Mesendoderm (in vitro differentiated cells): ENCODE measurements at regions not wholly inside any gene's neighbourhood (a gene's known extent, or its start where the extent isn't known, plus 50 kb on each side); places are given as distances from the start of the nearest gene placed in this dataset.

Experiments used
- DNase-seq: peaks from one replicate; pipeline ENCODE4 v3.0.0; 2013
- H2AK5ac ChIP-seq: 2 replicates; pipeline ENCODE4 v1.6.1; 2013; ENCODE audit warnings: low read length, inconsistent platforms
- H2BK120ac ChIP-seq: 2 replicates; pipeline ENCODE4 v1.6.1; 2013; ENCODE audit warnings: low read depth, mild to moderate bottlenecking, low read length, moderate library complexity, mixed read lengths
- H2BK15ac ChIP-seq: replicated peaks from 2 replicates; pipeline ENCODE4 v1.6.1; 2013; ENCODE audit warnings: low read depth, mild to moderate bottlenecking, moderate library complexity
- H2BK5ac ChIP-seq: 2 replicates; pipeline ENCODE4 v1.6.1; 2013; ENCODE audit warnings: low read length, inconsistent platforms
- H3K18ac ChIP-seq: 2 replicates; pipeline ENCODE4 v1.6.1; 2013; ENCODE audit warnings: mild to moderate bottlenecking, low read length, mixed read lengths
- H3K23ac ChIP-seq: one replicate; pipeline ENCODE4 v1.6.1; 2013; ENCODE audit warnings: low read length
- H3K27ac ChIP-seq: 2 replicates; pipeline ENCODE4 v1.5.1; 2013; ENCODE audit warnings: low read depth, mild to moderate bottlenecking, inconsistent platforms, low read length, moderate library complexity
- H3K27me3 ChIP-seq: 2 replicates; pipeline ENCODE4 v1.6.1; 2013; ENCODE audit warnings: low read length, control low read depth, mild to moderate bottlenecking, inconsistent platforms; ENCODE audit not compliant: insufficient read depth, poor library complexity
- H3K36me3 ChIP-seq: 2 replicates; pipeline ENCODE4 v1.6.1; 2013; ENCODE audit warnings: low read length, inconsistent platforms; ENCODE audit not compliant: control insufficient read depth, insufficient read depth
- H3K4ac ChIP-seq: one replicate; pipeline ENCODE4 v1.6.1; 2013; ENCODE audit warnings: low read depth, mild to moderate bottlenecking, low read length, moderate library complexity
- H3K4me1 ChIP-seq: 2 replicates; pipeline ENCODE4 v1.6.1; 2013; ENCODE audit warnings: low read depth, low read length, inconsistent platforms; ENCODE audit not compliant: control insufficient read depth
- H3K4me2 ChIP-seq: 2 replicates; pipeline ENCODE4 v1.6.1; 2013; ENCODE audit warnings: low read length
- H3K4me3 ChIP-seq: 2 replicates; pipeline ENCODE4 v1.5.1; 2013; ENCODE audit warnings: mild to moderate bottlenecking, low read length
- H3K56ac ChIP-seq: one replicate; pipeline ENCODE4 v1.6.1; 2013; ENCODE audit warnings: low read length
- H3K79me1 ChIP-seq: 2 replicates; pipeline ENCODE4 v1.6.1; 2013; ENCODE audit warnings: low read length, inconsistent platforms
- H3K79me2 ChIP-seq: 2 replicates; pipeline ENCODE4 v1.6.1; 2013; ENCODE audit warnings: mild to moderate bottlenecking, low read length; ENCODE audit not compliant: control insufficient read depth, insufficient read depth
- H3K9ac ChIP-seq: 2 replicates; pipeline ENCODE4 v1.6.1; 2013; ENCODE audit warnings: low read length, inconsistent platforms
- H4K5ac ChIP-seq: one replicate; pipeline ENCODE4 v1.6.1; 2013; ENCODE audit warnings: low read length
- H4K8ac ChIP-seq: one replicate; pipeline ENCODE4 v1.6.1; 2013; ENCODE audit warnings: low read depth, mild to moderate bottlenecking, control low read depth, low read length, moderate library complexity
- WGBS: extraction: QIAGEN DNeasy Blood & Tissue Kit; methylation state at CpG from one replicate; pipeline ENCODE4 v1.1.7; 2013; ENCODE audit warnings: low lambda C conversion rate, missing lambda C conversion rate; ENCODE audit not compliant: insufficient coverage; ENCODE audit errors: extremely low coverage; 5-methylcytosine and 5-hydroxymethylcytosine counted together

DNA sequence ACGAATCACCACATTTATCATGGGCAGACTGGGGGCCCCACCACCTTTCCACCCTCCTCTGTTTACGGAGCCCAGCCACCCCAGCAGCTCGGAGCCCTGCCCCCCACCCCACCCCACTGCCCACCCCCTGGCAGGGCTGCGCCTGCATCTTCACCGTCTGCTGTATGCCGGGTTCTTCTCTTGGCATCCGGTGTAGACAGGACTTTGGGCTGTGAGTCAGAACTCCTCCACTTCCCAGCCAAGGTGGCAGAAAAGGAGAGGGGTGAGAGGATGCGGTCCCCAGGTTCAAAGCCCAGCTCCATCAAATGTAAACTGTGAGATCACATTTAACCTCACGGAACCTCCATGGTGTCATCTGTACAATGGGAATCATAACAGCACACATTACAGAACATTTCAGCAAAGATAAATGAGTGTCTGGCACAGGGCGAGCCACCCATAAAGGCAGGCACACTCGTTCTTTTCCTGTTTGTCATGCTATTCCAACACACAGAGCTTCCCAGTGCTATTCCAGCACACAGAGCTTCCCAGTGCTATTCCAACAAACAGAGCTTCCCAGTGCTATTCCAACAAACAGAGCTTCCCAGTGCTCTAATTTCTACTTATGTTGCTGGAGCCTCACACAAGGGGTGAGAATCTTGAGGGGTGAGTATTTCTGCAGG lies 292.7 kb upstream of the RTL1 start:
- no CpG with 5 or more reads among the region's 11 CpGs for WGBS

DNA sequence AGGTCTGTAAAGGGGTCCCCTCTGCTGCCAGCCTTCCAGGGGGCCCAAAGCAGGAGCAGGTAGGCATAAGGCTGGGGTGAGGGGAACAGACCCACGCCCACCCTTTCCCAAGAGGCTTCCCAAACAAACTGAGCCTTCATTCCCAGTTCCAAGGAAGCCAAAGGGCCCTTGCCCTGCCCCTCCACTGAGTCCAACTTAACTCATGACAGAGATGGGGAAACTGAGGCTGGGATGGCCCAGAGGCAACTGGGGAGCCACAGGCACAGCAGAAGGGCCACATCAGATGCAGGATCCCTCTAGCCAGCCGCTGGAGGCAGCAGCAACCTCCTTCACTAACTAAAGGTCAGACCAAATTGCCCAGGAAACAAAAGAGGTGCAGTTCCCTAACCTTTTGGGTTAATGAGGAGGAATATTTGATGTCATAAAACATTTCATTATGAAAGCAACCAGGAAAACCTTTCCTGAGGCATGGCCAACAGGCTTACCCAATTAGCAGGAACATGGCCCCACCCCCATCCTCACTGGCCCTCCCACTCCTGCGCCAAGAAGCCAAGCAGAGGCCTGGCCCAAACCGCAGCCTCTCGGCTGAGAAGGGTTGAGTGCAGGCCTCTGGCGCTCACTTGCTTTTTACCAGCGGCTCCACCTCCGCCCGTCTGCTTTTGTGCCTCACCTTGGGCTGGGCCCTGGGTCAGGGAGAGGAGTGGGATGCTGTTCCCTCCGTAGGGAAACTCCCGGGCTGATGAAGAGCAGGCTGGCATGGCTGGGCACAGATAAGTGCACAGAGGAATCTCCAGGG lies 293.5 kb upstream of the RTL1 start:
- Histone ChIP-seq H3K27ac (no peak overlapping the region), H3K56ac (peak overlapping the region; percentile 51), H2BK5ac (no peak overlapping the region), H3K9ac (no peak overlapping the region), H2BK120ac (no peak overlapping the region), H3K4me3 (no peak overlapping the region), H3K4me2 (no peak overlapping the region), H3K4ac (no peak overlapping the region), H3K18ac (no peak overlapping the region), H2AK5ac (no peak overlapping the region), H3K27me3 (no peaks in the 10 kb centered on the region), H4K5ac (no peak overlapping the region), H3K4me1 (no peaks in the 10 kb centered on the region), H3K23ac (no peak overlapping the region), H3K79me2 (no peaks in the 10 kb centered on the region), H2BK15ac (no peak overlapping the region), H4K8ac (no peak overlapping the region), H3K79me1 (no peaks in the 10 kb centered on the region), H3K36me3 (no peaks in the 10 kb centered on the region)
- DNase-seq: peak; percentile 62
- no CpG with 5 or more reads among the region's 11 CpGs for WGBS

More for the DNA sequence above, 292.7 kb upstream of the RTL1 start:
- no peak for DNase-seq
- Histone ChIP-seq H3K4me3 (no peak overlapping the region), H3K27me3 (no peaks in the 10 kb centered on the region), H4K5ac (no peak overlapping the region), H4K8ac (no peak overlapping the region), H3K56ac (no peak overlapping the region), H3K4me2 (no peak overlapping the region), H2AK5ac (no peak overlapping the region), H2BK5ac (no peak overlapping the region), H3K18ac (no peak overlapping the region), H2BK15ac (no peak overlapping the region), H3K4me1 (no peaks in the 10 kb centered on the region), H3K23ac (no peak overlapping the region), H3K79me2 (no peaks in the 10 kb centered on the region), H3K79me1 (no peaks in the 10 kb centered on the region), H3K4ac (no peak overlapping the region), H3K27ac (no peak overlapping the region), H2BK120ac (no peak overlapping the region), H3K36me3 (no peaks in the 10 kb centered on the region), H3K9ac (no peak overlapping the region)

DNA sequence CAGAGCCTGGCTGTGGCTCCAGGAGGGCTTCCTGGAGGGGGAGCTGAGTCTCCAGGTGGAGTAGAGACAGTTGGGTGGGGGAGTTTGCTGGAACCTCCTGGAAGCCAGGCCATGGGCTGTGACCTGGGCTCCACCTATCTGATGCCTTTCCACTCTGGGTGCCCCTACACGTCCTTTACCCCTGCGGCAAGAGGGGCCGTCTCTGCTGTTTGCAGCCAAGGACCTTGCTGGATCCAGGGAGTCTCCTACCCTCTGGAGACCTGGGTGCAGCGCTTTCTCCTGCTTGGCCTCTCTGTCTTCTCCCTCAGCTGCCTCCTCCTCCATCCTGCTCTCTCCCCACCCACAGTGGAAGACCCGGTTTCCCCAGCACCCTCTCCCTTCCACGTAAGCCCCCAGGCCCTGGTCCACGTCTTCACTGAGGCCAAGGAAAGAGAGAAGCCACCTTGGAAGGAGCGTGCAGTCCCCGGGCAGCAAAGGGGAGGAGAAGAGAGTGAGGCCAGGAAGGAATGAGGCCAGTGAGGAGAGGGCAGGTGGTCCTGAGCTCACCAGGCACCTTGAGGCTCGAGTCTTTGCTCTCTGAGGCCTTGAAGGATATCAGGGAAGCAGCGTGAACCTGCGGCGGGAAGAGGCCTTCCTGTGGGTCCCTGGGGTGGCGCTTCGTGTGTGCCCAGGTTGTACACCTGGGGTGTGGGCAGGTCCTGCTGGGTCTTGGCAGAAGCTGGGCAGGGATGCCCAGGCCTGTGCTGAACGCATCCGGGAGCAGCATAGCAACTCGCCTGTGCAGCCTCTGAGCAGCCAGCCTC lies 294.3 kb upstream of the RTL1 start:
- Histone ChIP-seq H2BK15ac (no peak overlapping the region), H3K18ac (no peak overlapping the region), H3K79me1 (no peaks in the 10 kb centered on the region), H3K4me3 (no peak overlapping the region), H2AK5ac (no peak overlapping the region), H4K5ac (no peak overlapping the region), H3K36me3 (no peaks in the 10 kb centered on the region), H3K4me1 (no peaks in the 10 kb centered on the region), H3K4me2 (no peak overlapping the region), H3K9ac (no peak overlapping the region), H2BK5ac (no peak overlapping the region), H3K23ac (no peak overlapping the region), H3K56ac (peak overlapping the region; percentile 1), H3K4ac (no peak overlapping the region), H3K79me2 (no peaks in the 10 kb centered on the region), H2BK120ac (no peak overlapping the region), H3K27ac (no peak overlapping the region), H4K8ac (no peak overlapping the region), H3K27me3 (no peaks in the 10 kb centered on the region)
- no CpG with 5 or more reads among the region's 18 CpGs for WGBS
- no peak for DNase-seq

DNA sequence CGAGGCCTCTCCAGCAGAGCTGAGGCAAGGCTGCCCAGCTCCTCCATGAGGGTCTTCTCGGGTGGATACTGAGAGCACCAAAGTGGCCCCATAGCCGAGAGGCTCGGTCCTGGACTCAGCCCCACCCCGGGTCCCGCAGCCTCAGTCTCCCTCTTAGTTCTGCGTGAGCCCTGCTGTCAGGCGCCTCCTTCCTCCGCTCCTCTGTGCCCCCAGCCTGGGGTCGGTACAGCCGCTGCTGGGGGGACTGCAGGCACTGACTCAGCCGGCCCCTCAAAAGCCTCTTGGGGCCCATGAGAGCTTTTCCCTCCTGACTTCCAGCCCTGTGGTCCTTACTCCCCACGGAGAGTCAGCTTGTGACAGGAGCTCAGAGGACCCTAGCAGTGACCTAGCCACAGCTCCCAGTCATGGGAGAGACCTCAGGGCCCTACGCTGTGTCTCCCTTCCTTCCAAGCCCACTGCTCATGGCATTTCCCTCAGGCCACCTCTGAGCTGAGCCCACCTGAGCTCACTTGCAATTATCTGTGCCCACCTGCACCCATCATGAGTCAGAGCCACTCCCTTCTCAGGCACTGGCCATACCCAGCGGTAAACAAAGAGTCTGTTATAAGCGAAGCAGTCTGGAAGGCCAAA lies 295.0 kb upstream of the RTL1 start:
- Histone ChIP-seq H2AK5ac (no peak overlapping the region), H3K18ac (no peak overlapping the region), H4K5ac (no peak overlapping the region), H3K4me1 (no peaks in the 10 kb centered on the region), H3K4ac (no peak overlapping the region), H2BK15ac (no peak overlapping the region), H3K27me3 (no peaks in the 10 kb centered on the region), H3K9ac (no peak overlapping the region), H3K27ac (no peak overlapping the region), H2BK5ac (no peak overlapping the region), H2BK120ac (no peak overlapping the region), H3K23ac (no peak overlapping the region), H4K8ac (no peak overlapping the region), H3K56ac (no peak overlapping the region), H3K36me3 (no peaks in the 10 kb centered on the region), H3K4me2 (no peak overlapping the region), H3K4me3 (no peak overlapping the region), H3K79me1 (no peaks in the 10 kb centered on the region), H3K79me2 (no peaks in the 10 kb centered on the region)
- DNase-seq: no peak
- no CpG with 5 or more reads among the region's 16 CpGs for WGBS

DNA sequence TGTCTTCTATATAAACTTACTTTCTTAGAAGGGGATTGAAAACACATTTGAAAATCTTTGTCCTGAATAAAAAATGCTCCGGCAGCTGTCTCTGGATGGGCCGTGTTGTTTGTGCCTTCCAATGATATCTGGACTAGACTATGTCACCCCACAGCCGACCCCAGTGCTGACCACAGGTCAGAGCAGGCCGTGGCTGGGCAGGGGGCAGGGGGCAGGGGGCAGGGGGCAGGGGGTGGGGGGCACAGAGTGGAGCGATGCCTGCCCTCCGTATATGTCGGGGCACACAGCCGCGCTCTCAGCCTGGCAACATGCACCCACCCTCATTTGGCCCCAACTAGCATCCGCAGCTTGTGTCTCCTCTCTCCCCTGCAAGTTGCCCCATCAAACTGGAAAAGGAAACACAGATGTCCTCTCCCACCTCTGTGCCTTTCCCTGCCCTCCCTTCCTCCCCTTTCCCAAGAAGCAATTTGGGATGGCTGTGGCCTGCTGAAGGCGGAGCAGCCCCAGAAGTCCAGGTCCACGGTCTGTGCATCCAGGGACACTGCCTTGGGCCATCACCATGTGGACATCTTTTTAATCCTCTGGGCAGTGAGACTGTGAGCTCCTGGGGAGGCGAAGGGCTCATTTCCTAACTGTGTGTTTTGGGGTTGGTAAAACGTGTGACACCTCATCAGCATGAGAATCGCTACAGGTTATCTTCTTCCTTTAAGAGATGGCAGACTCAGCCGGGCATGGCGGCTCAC lies 295.7 kb upstream of the RTL1 start:
- no CpG with 5 or more reads among the region's 17 CpGs for WGBS
- no peaks in the 10 kb centered on the region for H3K36me3 ChIP-seq
- H3K79me1 ChIP-seq: no peaks in the 10 kb centered on the region
- H3K4me1 ChIP-seq: no peaks in the 10 kb centered on the region
- H4K8ac ChIP-seq: no peak overlapping the region
- H2BK120ac ChIP-seq: no peak overlapping the region
- no peak overlapping the region for H3K23ac ChIP-seq
- H4K5ac ChIP-seq: no peak overlapping the region
- no peak overlapping the region for H3K4ac ChIP-seq
- no peak for DNase-seq
- no peak overlapping the region for H3K4me2 ChIP-seq
- H2BK15ac ChIP-seq: no peak overlapping the region
- H3K27me3 ChIP-seq: no peaks in the 10 kb centered on the region
- no peak overlapping the region for H3K9ac ChIP-seq
- H3K4me3 ChIP-seq: no peak overlapping the region
- no peak overlapping the region for H3K18ac ChIP-seq
- H2BK5ac ChIP-seq: no peak overlapping the region
- H2AK5ac ChIP-seq: no peak overlapping the region
- no peaks in the 10 kb centered on the region for H3K79me2 ChIP-seq
- no peak overlapping the region for H3K56ac ChIP-seq
- no peak overlapping the region for H3K27ac ChIP-seq
